Parathyroid adenoma (tissue), 2 donors: ENCODE measurements at regions not wholly inside any gene's neighbourhood (a gene's known extent, or its start where the extent isn't known, plus 50 kb on each side); places are given as distances from the start of the nearest gene placed in this dataset.

ENCODE experiments used
- H2AFZ ChIP-seq: fragments of 300-600 bp; sonication (generic); one replicate; pipeline ENCODE4 v1.7.0; 2017; ENCODE audit warnings: antibody characterized with exemption, mild to moderate bottlenecking
- H3K27ac ChIP-seq: fragments of 300-600 bp; sonication (generic); one replicate; pipeline ENCODE4 v1.7.0; 2017
- H3K27me3 ChIP-seq: fragments of 300-600 bp; sonication (generic); one replicate; pipeline ENCODE4 v1.7.0; 2017; ENCODE audit warnings: low read length; ENCODE audit not compliant: control insufficient read depth, insufficient read depth
- H3K36me3 ChIP-seq: fragments of 300-600 bp; sonication (generic); one replicate; pipeline ENCODE4 v1.7.0; 2017; ENCODE audit warnings: low read length; ENCODE audit not compliant: control insufficient read depth, insufficient read depth
- H3K4me1 ChIP-seq: fragments of 300-600 bp; sonication (generic); one replicate; pipeline ENCODE4 v1.7.0; 2017; ENCODE audit warnings: control low read depth
- H3K4me2 ChIP-seq: fragments of 300-600 bp; sonication (generic); one replicate; pipeline ENCODE4 v1.7.0; 2017; ENCODE audit warnings: low read length
- H3K4me3 ChIP-seq: fragments of 300-600 bp; sonication (generic); one replicate; pipeline ENCODE4 v1.7.0; 2017; ENCODE audit warnings: low read depth, low read length
- H3K79me2 ChIP-seq: fragments of 300-600 bp; sonication (generic); one replicate; pipeline ENCODE4 v1.7.0; 2017; ENCODE audit warnings: control low read depth
- H3K9ac ChIP-seq: fragments of 300-600 bp; sonication (generic); one replicate; pipeline ENCODE4 v1.7.0; 2017; ENCODE audit warnings: mild to moderate bottlenecking
- H3K9me3 ChIP-seq: fragments of 300-600 bp; sonication (generic); one replicate; pipeline ENCODE4 v1.7.0; 2017; ENCODE audit warnings: low read length; ENCODE audit not compliant: control insufficient read depth
- CTCF ChIP-seq: fragments of 300-600 bp; sonication (generic); IDR thresholded peaks from one replicate; pipeline ENCODE4 v1.7.0; 2017; ENCODE audit warnings: antibody characterized with exemption, mild to moderate bottlenecking
- donor health status: primary hyperparathyroidism.

- Histone ChIP-seq H3K4me2 (no peak overlapping the region), H3K36me3 (no peaks in the 10 kb centered on the region), H3K9me3 (no peaks in the 10 kb centered on the region), H3K27me3 (no peaks in the 10 kb centered on the region), H3K4me1 (no peaks in the 10 kb centered on the region), H3K79me2 (no peaks in the 10 kb centered on the region), H3K4me3 (no peak overlapping the region), H2AFZ (no peak overlapping the region), H3K27ac (no peak overlapping the region), H3K9ac (no peak overlapping the region)
- no peak for TF ChIP-seq CTCF
Measured at GRCh38 chr6:82017773-82018172, 229.8 kb downstream of the IBTK start.

GRCh38 chr6:82017288-82017687 lies 230.3 kb downstream of the IBTK start:
- H3K27ac ChIP-seq, result no peak overlapping the region
- H2AFZ ChIP-seq, result no peak overlapping the region
- no peak overlapping the region for H3K4me2 ChIP-seq
- H3K9me3 ChIP-seq, result no peaks in the 10 kb centered on the region
- no peaks in the 10 kb centered on the region for H3K79me2 ChIP-seq
- no peaks in the 10 kb centered on the region for H3K36me3 ChIP-seq
- no peaks in the 10 kb centered on the region for H3K27me3 ChIP-seq
- no peaks in the 10 kb centered on the region for H3K4me1 ChIP-seq
- H3K4me3 ChIP-seq, result no peak overlapping the region
- H3K9ac ChIP-seq, result no peak overlapping the region
- TF ChIP-seq CTCF, result no peak

GRCh38 chr6:82015526-82015925 lies 232.0 kb downstream of the IBTK start:
- TF ChIP-seq CTCF, result no peak
- H3K4me2 ChIP-seq, result no peak overlapping the region
- H3K27ac ChIP-seq, result no peak overlapping the region
- no peaks in the 10 kb centered on the region for H3K79me2 ChIP-seq
- no peak overlapping the region for H3K9ac ChIP-seq
- no peak overlapping the region for H3K4me3 ChIP-seq
- no peaks in the 10 kb centered on the region for H3K36me3 ChIP-seq
- no peaks in the 10 kb centered on the region for H3K9me3 ChIP-seq
- no peaks in the 10 kb centered on the region for H3K4me1 ChIP-seq
- H3K27me3 ChIP-seq, result no peaks in the 10 kb centered on the region
- H2AFZ ChIP-seq, result no peak overlapping the region

- Histone ChIP-seq H3K27me3 (no peaks in the 10 kb centered on the region), H3K4me2 (no peak overlapping the region), H3K9me3 (no peaks in the 10 kb centered on the region), H3K4me1 (no peaks in the 10 kb centered on the region), H3K27ac (no peak overlapping the region), H2AFZ (no peak overlapping the region), H3K79me2 (no peaks in the 10 kb centered on the region), H3K4me3 (no peak overlapping the region), H3K9ac (no peak overlapping the region), H3K36me3 (no peaks in the 10 kb centered on the region)
- no peak for TF ChIP-seq CTCF
Measured at GRCh38 chr6:82015043-82015442, 232.5 kb downstream of the IBTK start.
